HG02588 (cell line): ENCODE measurements at regions not wholly inside any gene's neighbourhood (a gene's known extent, or its start where the extent isn't known, plus 50 kb on each side); places are given as distances from the start of the nearest gene placed in this dataset.

Experiments used
- ATAC-seq: cut with Tn5 transposase; IDR thresholded peaks from one replicate; pipeline ENCODE4 v1.9.1; 2021; ENCODE audit warnings: mild to moderate bottlenecking, moderate library complexity; ENCODE audit not compliant: unreplicated experiment

GRCh38 chr2:144704709-144705095 is 184.8 kb upstream of the ZEB2 start:
- ATAC-seq, result no peak

GRCh38 chr2:144703852-144704708 is 184.2 kb upstream of the ZEB2 start:
- ATAC-seq, result no peak

- ATAC-seq, result no peak
Observed at GRCh38 chr2:144702051-144702450, 182.1 kb upstream of the ZEB2 start.

GRCh38 chr2:144701259-144701658 is 181.3 kb upstream of the ZEB2 start:
- ATAC-seq, result no peak

GRCh38 chr2:144698156-144698555 is 178.2 kb upstream of the ZEB2 start:
- no peak for ATAC-seq

GRCh38 chr2:144695657-144696056 is 175.7 kb upstream of the ZEB2 start:
- no peak for ATAC-seq

- ATAC-seq, result no peak
Observed at GRCh38 chr2:144694456-144694855, 174.5 kb upstream of the ZEB2 start.

- ATAC-seq, result no peak
Observed at GRCh38 chr2:144693179-144693578, 173.3 kb upstream of the ZEB2 start.

- no peak for ATAC-seq
Observed at GRCh38 chr2:144692661-144693060, 172.7 kb upstream of the ZEB2 start.

GRCh38 chr2:144690771-144691170 is 170.9 kb upstream of the ZEB2 start:
- ATAC-seq, result no peak

GRCh38 chr2:144686518-144687215 is 166.7 kb upstream of the ZEB2 start:
- ATAC-seq, result no peak

- no peak for ATAC-seq
Observed at GRCh38 chr2:144683966-144684365, 164.0 kb upstream of the ZEB2 start.

GRCh38 chr2:144683107-144683753 is 163.3 kb upstream of the ZEB2 start:
- ATAC-seq, result no peak

GRCh38 chr2:144682248-144682647 is 162.3 kb upstream of the ZEB2 start:
- no peak for ATAC-seq

- no peak for ATAC-seq
Observed at GRCh38 chr2:144681389-144681788, 161.5 kb upstream of the ZEB2 start.

GRCh38 chr2:144679942-144680341 is 160.0 kb upstream of the ZEB2 start:
- no peak for ATAC-seq

- ATAC-seq, result no peak
Observed at GRCh38 chr2:144678736-144679135, 158.8 kb upstream of the ZEB2 start.

- no peak for ATAC-seq
Observed at GRCh38 chr2:144675731-144676130, 155.8 kb upstream of the ZEB2 start.

GRCh38 chr2:144675331-144675730 is 155.4 kb upstream of the ZEB2 start:
- ATAC-seq, result no peak

- ATAC-seq, result no peak
Observed at GRCh38 chr2:144674071-144674470, 154.2 kb upstream of the ZEB2 start.

- no peak for ATAC-seq
Observed at GRCh38 chr2:144673456-144673855, 153.5 kb upstream of the ZEB2 start.
